ENCODE measurements at regions not wholly inside any gene's neighbourhood (a gene's known extent, or its start where the extent isn't known, plus 50 kb on each side); places are given as distances from the start of the nearest gene placed in this dataset.

GRCh38 chr5:6825678-6826244 lies 112.5 kb downstream of the TENT4A start:
- TF ChIP-seq CTCF (IDR thresholded peaks at IDR 0.05; ENCODE audit: poor library complexity) (no peak), EZH2 (IDR thresholded peaks at IDR 0.05; ENCODE audit: borderline replicate concordance) (no peak), EZH2phosphoT487 (IDR thresholded peaks at IDR 0.05; ENCODE audit: low read depth, severe bottlenecking, unreplicated experiment) (no peak)
